Gastrocnemius medialis (tissue), 4 donors: ENCODE measurements at regions not wholly inside any gene's neighbourhood (a gene's known extent, or its start where the extent isn't known, plus 50 kb on each side); places are given as distances from the start of the nearest gene placed in this dataset.

Experiments used
- ATAC-seq, 2 donors: fragments of 150-250 bp; one replicate each; pipeline ENCODE4 v1.9.1; 2016
- DNase-seq, 2 donors: peaks; one replicate each; pipeline ENCODE4 v3.0.0-alpha.2; 2019
- H3K27ac ChIP-seq, 4 donors: fragments of 200-600 bp; sonication (generic); 1 replicate in 1 of 4; 2 replicates in 3 of 4; pipeline ENCODE4 v1.5.1; 2016 to 2018; ENCODE audit warnings: mild to moderate bottlenecking in 2 of 4, moderate library complexity in 1 of 4
- H3K27me3 ChIP-seq, 3 donors: fragments of 200-600 bp; sonication (generic) in 2 of 3; 1 replicate in 1 of 3; 2 replicates in 2 of 3; pipeline versions ENCODE4 v1.5.1 to v1.6.0; 2016 to 2019; ENCODE audit warnings: mild to moderate bottlenecking in 1 of 3, moderate library complexity in 1 of 3
- H3K36me3 ChIP-seq, 2 donors: fragments of 200-600 bp; sonication (generic) in 1 of 2; one replicate each; pipeline ENCODE4 v1.5.1; 2017 to 2018
- H3K4me1 ChIP-seq, 2 donors: fragments of 200-600 bp; sonication (generic) in 1 of 2; one replicate each; pipeline ENCODE4 v1.5.1; 2016 to 2017; ENCODE audit warnings: mild to moderate bottlenecking in 2 of 2
- H3K4me3 ChIP-seq, 4 donors: fragments of 200-600 bp; sonication (generic) in 3 of 4; 1 replicate in 1 of 4; 2 replicates in 3 of 4; pipeline ENCODE4 v1.5.1; 2016 to 2019; ENCODE audit warnings: mild to moderate bottlenecking in 2 of 4
- H3K9me3 ChIP-seq, 3 donors: fragments of 200-600 bp; sonication (generic) in 2 of 3; 1 replicate in 1 of 3; 2 replicates in 2 of 3; pipeline ENCODE4 v1.5.1; 2016 to 2019
- CTCF ChIP-seq, 5 experiments: fragments of 450-650 bp in 3 of 5; fragments of 200-600 bp in 2 of 5; sonication (generic) in 2 of 5; IDR thresholded peaks in 4 of 5; conservative IDR thresholded peaks in 1 of 5; 1 replicate in 4 of 5; 2 replicates in 1 of 5; pipeline ENCODE4 v1.5.1; 2016 to 2019; ENCODE audit warnings: antibody characterized with exemption in 5 of 5, mild to moderate bottlenecking in 3 of 5, moderate library complexity in 3 of 5
- POLR2A ChIP-seq, 2 donors: fragments of 450-650 bp; IDR thresholded peaks; one replicate each; pipeline ENCODE4 v1.6.1; 2017; ENCODE audit warnings: antibody characterized with exemption in 2 of 2, mild to moderate bottlenecking in 2 of 2, moderate library complexity in 2 of 2
- in situ Hi-C, 4 donors: fragments of 200-750 bp; cut with MboI; loops; one replicate each; pipeline versions ENCODE4 v1.15.0 to v1.8.0; 2017; ENCODE audit warnings: low sequenced_read_pairs in 4 of 4
- intact Hi-C: fragments of 100-400 bp; cut with DNase I; formaldehyde crosslinking; loops from one replicate; pipeline ENCODE4 v1.15.1; 2023; ENCODE audit warnings: low total_unique reads

GRCh38 chr20:5372371-5372770, 55.6 kb upstream of the PROKR2 start:
- DNase-seq (no peak), ATAC-seq (no peak)
- in situ Hi-C loops, result no loop called here
- no peaks in the 10 kb centered on the region for H3K27me3 ChIP-seq
- TF ChIP-seq CTCF (IDR thresholded peaks at IDR 0.05 in 4 of 5, conservative IDR thresholded peaks at IDR 0.05 in 1 of 5) (no peak), POLR2A (IDR thresholded peaks at IDR 0.05) (no peak)
- H3K4me3 ChIP-seq, result no peak overlapping the region
- no peaks in the 10 kb centered on the region for H3K9me3 ChIP-seq
- H3K27ac ChIP-seq, result no peak overlapping the region
- no peaks in the 10 kb centered on the region for H3K4me1 ChIP-seq
- H3K36me3 ChIP-seq, result no peaks in the 10 kb centered on the region
- intact Hi-C loops, result no loop called here

GRCh38 chr20:5369629-5370028, 52.9 kb upstream of the PROKR2 start:
- Histone ChIP-seq H3K36me3 (no peaks in the 10 kb centered on the region), H3K4me1 (no peaks in the 10 kb centered on the region), H3K9me3 (no peaks in the 10 kb centered on the region), H3K27me3 (no peaks in the 10 kb centered on the region), H3K4me3 (no peak overlapping the region), H3K27ac (no peak overlapping the region)
- TF ChIP-seq CTCF (IDR thresholded peaks at IDR 0.05 in 4 of 5, conservative IDR thresholded peaks at IDR 0.05 in 1 of 5), result no peak
- no peak for TF ChIP-seq POLR2A (IDR thresholded peaks at IDR 0.05)
- ATAC-seq (no peak), DNase-seq (no peak)
- in situ Hi-C loops, result no loop called here
- intact Hi-C loops, result no loop called here
